Thyroid gland (tissue), 4 donors: ENCODE measurements at regions not wholly inside any gene's neighbourhood (a gene's known extent, or its start where the extent isn't known, plus 50 kb on each side); places are given as distances from the start of the nearest gene placed in this dataset.

ENCODE experiments used
- DNase-seq, 2 donors: peaks; one replicate each; pipeline ENCODE4 v3.0.0-alpha.2; 2019
- H3K27ac ChIP-seq, 3 donors: fragments of 200-600 bp; sonication (generic); 1 replicate in 2 of 3; 2 replicates in 1 of 3; pipeline ENCODE4 v1.5.1; 2016 to 2019; ENCODE audit warnings: mild to moderate bottlenecking in 1 of 3, moderate library complexity in 1 of 3
- H3K27me3 ChIP-seq: fragments of 200-600 bp; sonication (generic); one replicate; pipeline ENCODE4 v1.5.1; 2019
- H3K36me3 ChIP-seq, 2 donors: fragments of 200-600 bp; sonication (generic); one replicate each; pipeline ENCODE4 v1.5.1; 2016 to 2019
- H3K4me1 ChIP-seq, 2 donors: fragments of 200-600 bp; sonication (generic); one replicate each; pipeline ENCODE4 v1.5.1; 2017 to 2019
- H3K4me3 ChIP-seq, 3 donors: fragments of 200-600 bp; sonication (generic); replicated peaks in 1 of 3; 1 replicate in 2 of 3; 2 replicates in 1 of 3; pipeline ENCODE4 v1.5.1; 2016; ENCODE audit warnings: mild to moderate bottlenecking in 1 of 3
- H3K9me3 ChIP-seq: fragments of 200-600 bp; sonication (generic); one replicate; pipeline ENCODE4 v1.5.1; 2017
- POLR2A ChIP-seq, 2 donors: fragments of 450-650 bp; IDR thresholded peaks; one replicate each; pipeline ENCODE4 v1.6.1; 2017; ENCODE audit warnings: antibody characterized with exemption in 2 of 2, mild to moderate bottlenecking in 2 of 2, moderate library complexity in 1 of 2
- WGBS, 2 donors: methylation state at CpG; one replicate each; pipeline ENCODE4 v1.1.5; 2017; 5-methylcytosine and 5-hydroxymethylcytosine counted together
- intact Hi-C: fragments of 100-400 bp; cut with DNase I; formaldehyde crosslinking; loops from one replicate; pipeline ENCODE4 v1.15.1; 2023
- TF ChIP-seq, protein P1 (sequence below), 6 experiments: fragments of 200-600 bp in 3 of 6; fragments of 450-650 bp in 3 of 6; sonication (generic) in 3 of 6; IDR thresholded peaks; one replicate each; pipeline ENCODE4 v1.5.1; 2016 to 2019; ENCODE audit warnings: antibody characterized with exemption in 6 of 6, mild to moderate bottlenecking in 2 of 6, inconsistent platforms in 1 of 6, moderate library complexity in 1 of 6

DNA sequence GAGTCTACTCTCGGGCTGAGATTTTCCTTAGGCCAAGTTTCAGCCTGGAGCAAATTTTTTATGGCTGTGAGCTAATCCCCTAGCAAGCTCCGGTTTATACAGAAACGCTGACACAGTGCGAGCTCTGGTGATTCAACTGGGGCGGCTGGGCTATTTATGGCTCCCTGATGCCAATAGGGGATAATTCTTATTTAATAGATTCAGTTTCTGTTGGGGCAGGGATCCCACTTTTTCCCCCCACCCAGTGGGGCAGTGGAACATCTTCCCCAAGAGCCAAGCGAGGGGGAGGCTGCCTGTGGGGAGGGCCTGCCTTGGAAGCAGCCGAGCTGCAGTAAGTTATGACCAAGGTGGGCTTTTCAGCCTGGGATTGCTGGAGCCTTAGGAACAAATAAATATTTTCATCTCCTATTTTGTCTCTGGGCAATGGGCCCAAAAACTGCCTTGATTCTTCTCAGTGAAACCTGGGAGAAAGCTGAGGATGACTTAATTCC, 129.1 kb downstream of the MACROH2A1 start:
- H3K27ac ChIP-seq: no peak overlapping the region
- H3K36me3 ChIP-seq: no peaks in the 10 kb centered on the region
- H3K9me3 ChIP-seq: no peaks in the 10 kb centered on the region
- intact Hi-C loops: no loop called here
- no peak for DNase-seq
- no peaks in the 10 kb centered on the region for H3K27me3 ChIP-seq
- no peaks in the 10 kb centered on the region for H3K4me1 ChIP-seq
- H3K4me3 ChIP-seq: no peak overlapping the region
- WGBS, 2 donors: 80 to 87% methylated on average over 7 of the region's 7 CpGs
- TF ChIP-seq, protein P1, sequence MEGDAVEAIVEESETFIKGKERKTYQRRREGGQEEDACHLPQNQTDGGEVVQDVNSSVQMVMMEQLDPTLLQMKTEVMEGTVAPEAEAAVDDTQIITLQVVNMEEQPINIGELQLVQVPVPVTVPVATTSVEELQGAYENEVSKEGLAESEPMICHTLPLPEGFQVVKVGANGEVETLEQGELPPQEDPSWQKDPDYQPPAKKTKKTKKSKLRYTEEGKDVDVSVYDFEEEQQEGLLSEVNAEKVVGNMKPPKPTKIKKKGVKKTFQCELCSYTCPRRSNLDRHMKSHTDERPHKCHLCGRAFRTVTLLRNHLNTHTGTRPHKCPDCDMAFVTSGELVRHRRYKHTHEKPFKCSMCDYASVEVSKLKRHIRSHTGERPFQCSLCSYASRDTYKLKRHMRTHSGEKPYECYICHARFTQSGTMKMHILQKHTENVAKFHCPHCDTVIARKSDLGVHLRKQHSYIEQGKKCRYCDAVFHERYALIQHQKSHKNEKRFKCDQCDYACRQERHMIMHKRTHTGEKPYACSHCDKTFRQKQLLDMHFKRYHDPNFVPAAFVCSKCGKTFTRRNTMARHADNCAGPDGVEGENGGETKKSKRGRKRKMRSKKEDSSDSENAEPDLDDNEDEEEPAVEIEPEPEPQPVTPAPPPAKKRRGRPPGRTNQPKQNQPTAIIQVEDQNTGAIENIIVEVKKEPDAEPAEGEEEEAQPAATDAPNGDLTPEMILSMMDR (IDR thresholded peaks at IDR 0.05): no peak
- TF ChIP-seq POLR2A (IDR thresholded peaks at IDR 0.05): no peak

DNA sequence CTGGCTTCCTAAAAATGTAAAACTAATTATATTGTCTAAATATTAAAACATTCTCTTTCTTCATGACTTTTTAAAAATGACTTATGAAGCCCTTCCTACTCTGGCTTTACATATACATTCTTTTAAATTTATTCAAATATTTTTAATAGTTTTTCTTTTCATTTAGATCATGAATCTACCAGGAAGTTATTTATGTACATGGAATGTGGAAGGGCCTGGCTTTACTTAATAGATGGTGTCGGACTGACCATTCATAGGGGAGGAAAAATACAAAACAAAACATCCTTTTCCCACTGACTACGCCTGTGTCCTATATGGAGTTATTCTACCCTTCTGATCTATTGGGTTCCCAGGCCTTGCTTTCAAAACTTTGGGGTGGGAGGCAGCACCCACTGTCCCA, 129.8 kb downstream of the MACROH2A1 start:
- Histone ChIP-seq H3K4me1 (no peaks in the 10 kb centered on the region), H3K27ac (no peak overlapping the region), H3K9me3 (no peaks in the 10 kb centered on the region), H3K36me3 (no peaks in the 10 kb centered on the region), H3K4me3 (no peak overlapping the region), H3K27me3 (no peaks in the 10 kb centered on the region)
- no peak for DNase-seq
- TF ChIP-seq, protein P1 (IDR thresholded peaks at IDR 0.05): no peak
- TF ChIP-seq POLR2A (IDR thresholded peaks at IDR 0.05): no peak
- WGBS, 2 donors: 86 to 87% methylated on average over 2 of the region's 2 CpGs
- intact Hi-C loops: no loop called here

DNA sequence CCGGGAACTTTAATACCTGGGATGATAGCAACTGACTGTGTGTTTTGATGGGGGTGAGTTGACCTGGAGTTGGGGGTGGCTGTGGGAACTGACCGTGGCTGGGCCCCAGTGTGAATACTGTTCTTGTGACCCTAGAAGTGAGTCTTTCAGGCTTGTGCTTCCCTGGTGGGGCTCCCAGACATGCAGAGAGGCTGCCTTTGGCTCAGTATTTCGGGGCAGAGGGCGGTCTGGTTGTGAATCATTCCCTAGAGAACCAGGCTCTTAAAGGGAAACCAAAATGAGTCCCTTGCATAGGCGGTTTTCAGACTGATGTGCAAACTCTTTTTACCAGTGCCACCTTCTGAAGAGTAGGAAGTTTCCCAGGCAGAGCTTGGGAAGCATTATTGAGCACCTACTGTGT, 132.1 kb downstream of the MACROH2A1 start:
- Histone ChIP-seq H3K27ac (no peak overlapping the region), H3K27me3 (no peaks in the 10 kb centered on the region), H3K9me3 (no peaks in the 10 kb centered on the region), H3K4me3 (no peak overlapping the region), H3K4me1 (no peaks in the 10 kb centered on the region), H3K36me3 (no peaks in the 10 kb centered on the region)
- TF ChIP-seq, protein P1 (IDR thresholded peaks at IDR 0.05): no peak
- TF ChIP-seq POLR2A (IDR thresholded peaks at IDR 0.05): no peak
- intact Hi-C loops: no loop called here
- 63 to 77% methylated on average over 5 of the region's 5 CpGs for WGBS, 2 donors
- no peak for DNase-seq

DNA sequence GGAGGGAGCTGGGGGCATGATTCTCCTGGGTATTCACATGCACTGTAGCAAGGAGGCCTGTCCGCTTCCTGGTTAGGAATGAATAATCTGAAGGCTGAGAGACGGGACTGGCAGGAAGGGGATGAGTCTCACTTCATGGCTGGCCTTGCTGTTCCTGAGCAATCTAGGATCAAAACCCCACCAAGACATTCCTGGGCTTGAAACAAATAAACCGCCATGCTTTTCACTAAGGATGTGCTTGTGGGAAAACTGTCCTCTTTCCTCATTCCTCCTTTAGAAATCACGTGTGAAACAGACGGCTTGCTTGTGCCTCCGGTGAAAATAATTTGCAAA, 132.8 kb downstream of the MACROH2A1 start:
- WGBS, 2 donors: 83 to 86% methylated on average over 6 of the region's 6 CpGs
- intact Hi-C loops: no loop called here
- H3K4me1 ChIP-seq: no peaks in the 10 kb centered on the region
- H3K4me3 ChIP-seq: no peak overlapping the region
- no peak overlapping the region for H3K27ac ChIP-seq
- no peaks in the 10 kb centered on the region for H3K27me3 ChIP-seq
- H3K9me3 ChIP-seq: no peaks in the 10 kb centered on the region
- DNase-seq: no peak
- no peak for TF ChIP-seq POLR2A (IDR thresholded peaks at IDR 0.05)
- TF ChIP-seq, protein P1 (IDR thresholded peaks at IDR 0.05): no peak
- no peaks in the 10 kb centered on the region for H3K36me3 ChIP-seq

DNA sequence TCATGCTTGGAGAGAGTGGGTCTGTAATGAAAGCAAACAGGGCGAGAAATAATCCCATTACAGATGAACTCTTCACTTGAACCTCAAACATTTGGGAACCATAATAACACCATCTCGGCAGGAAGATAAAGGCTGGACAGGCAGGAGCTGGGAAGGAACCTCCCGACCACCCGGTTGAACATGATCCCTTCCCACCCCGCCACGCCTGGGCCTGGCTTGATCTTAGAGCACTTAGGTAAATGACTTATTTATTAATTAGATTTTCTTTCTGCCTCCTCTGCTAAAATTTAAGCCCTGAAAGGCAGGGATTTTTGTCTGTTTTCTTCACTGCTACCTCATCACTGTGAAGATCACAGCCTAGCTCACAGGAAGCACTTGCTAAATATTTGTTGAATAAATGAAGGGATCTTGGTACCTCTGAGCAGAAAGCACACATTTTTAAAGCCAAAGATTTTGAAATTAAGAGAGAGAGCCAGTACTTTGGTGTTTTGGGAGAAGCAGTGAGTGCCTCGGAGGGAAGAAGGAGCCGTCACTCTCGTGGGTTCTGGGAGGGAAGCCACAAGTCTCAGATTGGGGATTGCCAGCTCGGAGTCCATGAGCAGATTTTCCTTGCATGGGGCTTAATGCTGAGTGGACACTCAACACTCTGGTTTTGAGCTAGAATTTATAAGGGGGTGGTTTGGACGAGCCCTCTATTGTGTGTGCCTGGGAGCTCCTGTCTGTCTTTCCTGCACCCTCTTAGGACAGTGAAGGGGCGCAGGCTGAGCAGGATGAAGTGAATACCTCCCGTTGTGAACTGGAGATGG, 133.3 kb downstream of the MACROH2A1 start:
- Histone ChIP-seq H3K27ac (no peak overlapping the region), H3K4me1 (no peaks in the 10 kb centered on the region), H3K27me3 (no peaks in the 10 kb centered on the region), H3K4me3 (no peak overlapping the region), H3K36me3 (no peaks in the 10 kb centered on the region), H3K9me3 (no peaks in the 10 kb centered on the region)
- DNase-seq: no peak
- intact Hi-C loops: no loop called here
- TF ChIP-seq, protein P1 (IDR thresholded peaks at IDR 0.05): no peak
- TF ChIP-seq POLR2A (IDR thresholded peaks at IDR 0.05): no peak
- 85 to 89% methylated on average over 13 of the region's 13 CpGs for WGBS, 2 donors
